ENCODE measurements at regions not wholly inside any gene's neighbourhood (a gene's known extent, or its start where the extent isn't known, plus 50 kb on each side); places are given as distances from the start of the nearest gene placed in this dataset.

- Mint-ChIP-seq H3K4me3 (no peak overlapping the region), H3K4me1 (no peaks in the 10 kb centered on the region), H3K27me3 (no peaks in the 10 kb centered on the region), H3K27ac (no peak overlapping the region), H3K9me3 (ENCODE audit: insufficient read depth) (no peaks in the 10 kb centered on the region)
- Histone ChIP-seq H2AFZ (ENCODE audit: insufficient read depth, low read depth, low read length, poor library complexity, severe bottlenecking) (no peak overlapping the region), H3K79me2 (ENCODE audit: control insufficient read depth, insufficient read depth, low read length) (no peaks in the 10 kb centered on the region), H3K27ac (ENCODE audit: low read length in 2 of 2) (no peak overlapping the region), H3K9me3 (ENCODE audit: control extremely low read depth in 1 of 3, control insufficient read depth in 2 of 3, insufficient read depth in 1 of 3, low read length in 2 of 3) (no peaks in the 10 kb centered on the region), H3K9ac (ENCODE audit: low read length) (no peak overlapping the region), H3K36me3 (replicated peaks in 1 of 2; ENCODE audit: control extremely low read depth in 1 of 2, control insufficient read depth in 1 of 2, extremely low read depth in 1 of 2, insufficient read depth in 2 of 2, low read length in 1 of 2) (no peaks in the 10 kb centered on the region), H3K4me2 (replicated peaks; ENCODE audit: low read depth, low read length, poor library complexity, severe bottlenecking) (no peak overlapping the region), H4K20me1 (ENCODE audit: control insufficient read depth, insufficient read depth, low read length, poor library complexity, severe bottlenecking) (no peaks in the 10 kb centered on the region), H3K27me3 (replicated peaks in 1 of 4; ENCODE audit: control extremely low read depth in 1 of 4, control insufficient read depth in 3 of 4, insufficient read depth in 4 of 4, low read length in 3 of 4) (no peaks in the 10 kb centered on the region), H3K4me1 (ENCODE audit: control insufficient read depth in 2 of 2, insufficient read depth in 2 of 2, low read length in 2 of 2) (no peaks in the 10 kb centered on the region), H3K4me3 (ENCODE audit: control extremely low read depth in 1 of 5, extremely low read depth in 1 of 5, insufficient read depth in 1 of 5, low read depth in 2 of 5, low read length in 4 of 5) (no peak overlapping the region)
- TF ChIP-seq EZH2 (IDR thresholded peaks at IDR 0.05; ENCODE audit: borderline replicate concordance, insufficient read depth, low read depth, low read length, poor library complexity, severe bottlenecking) = no peak
- TF ChIP-seq CTCF (IDR thresholded peaks at IDR 0.05) = no peak
- ChIA-PET CTCF (no interaction called here), POLR2A (no interaction called here)
- intact Hi-C loops (cut with micrococcal nuclease) = no loop called here
- ATAC-seq (ENCODE audit: low read depth) (no peak), DNase-seq (no peak)
- 93% methylated on average over 2 of the region's 11 CpGs for WGBS (ENCODE audit: insufficient coverage)
These were observed 282.5 kb downstream of the ZIC3 start for GRCh38 chrX:137848266-137848905.

- Histone ChIP-seq H3K9me3 (ENCODE audit: control extremely low read depth in 1 of 3, control insufficient read depth in 2 of 3, insufficient read depth in 1 of 3, low read length in 2 of 3) (no peaks in the 10 kb centered on the region), H2AFZ (ENCODE audit: insufficient read depth, low read depth, low read length, poor library complexity, severe bottlenecking) (no peak overlapping the region), H3K4me3 (ENCODE audit: control extremely low read depth in 1 of 5, extremely low read depth in 1 of 5, insufficient read depth in 1 of 5, low read depth in 2 of 5, low read length in 4 of 5) (no peak overlapping the region), H3K9ac (ENCODE audit: low read length) (no peak overlapping the region), H3K4me1 (ENCODE audit: control insufficient read depth in 2 of 2, insufficient read depth in 2 of 2, low read length in 2 of 2) (no peaks in the 10 kb centered on the region), H3K4me2 (replicated peaks; ENCODE audit: low read depth, low read length, poor library complexity, severe bottlenecking) (no peak overlapping the region), H4K20me1 (ENCODE audit: control insufficient read depth, insufficient read depth, low read length, poor library complexity, severe bottlenecking) (no peaks in the 10 kb centered on the region), H3K36me3 (replicated peaks in 1 of 2; ENCODE audit: control extremely low read depth in 1 of 2, control insufficient read depth in 1 of 2, extremely low read depth in 1 of 2, insufficient read depth in 2 of 2, low read length in 1 of 2) (no peaks in the 10 kb centered on the region), H3K79me2 (ENCODE audit: control insufficient read depth, insufficient read depth, low read length) (no peaks in the 10 kb centered on the region), H3K27ac (ENCODE audit: low read length in 2 of 2) (no peak overlapping the region), H3K27me3 (replicated peaks in 1 of 4; ENCODE audit: control extremely low read depth in 1 of 4, control insufficient read depth in 3 of 4, insufficient read depth in 4 of 4, low read length in 3 of 4) (no peaks in the 10 kb centered on the region)
- Mint-ChIP-seq H3K4me3 (no peak overlapping the region), H3K4me1 (no peaks in the 10 kb centered on the region), H3K27ac (no peak overlapping the region), H3K27me3 (no peaks in the 10 kb centered on the region), H3K9me3 (ENCODE audit: insufficient read depth) (no peaks in the 10 kb centered on the region)
- 82% methylated on average over 2 of the region's 2 CpGs for WGBS (ENCODE audit: insufficient coverage)
- CTCF ChIA-PET = no interaction called here
- ATAC-seq (ENCODE audit: low read depth) (no peak), DNase-seq (no peak)
- POLR2A ChIA-PET = no interaction called here
- intact Hi-C loops (cut with micrococcal nuclease) = no loop called here
- TF ChIP-seq CTCF (IDR thresholded peaks at IDR 0.05) (no peak), EZH2 (IDR thresholded peaks at IDR 0.05; ENCODE audit: borderline replicate concordance, insufficient read depth, low read depth, low read length, poor library complexity, severe bottlenecking) (no peak)
These were observed 286.6 kb downstream of the ZIC3 start for GRCh38 chrX:137852502-137852901.
